ENCODE measurements at regions not wholly inside any gene's neighbourhood (a gene's known extent, or its start where the extent isn't known, plus 50 kb on each side); places are given as distances from the start of the nearest gene placed in this dataset.

GRCh38 chr3:176522436-176522835 is 674.8 kb downstream of the TBL1XR1 start:
- TF ChIP-seq CTCF (conservative IDR thresholded peaks at IDR 0.05; ENCODE audit: low read depth, low read length) (no peak), EZH2 (IDR thresholded peaks at IDR 0.05; ENCODE audit: borderline replicate concordance, low read depth, low read length, poor library complexity, severe bottlenecking) (no peak)
